Activated T-helper 2 cell treated with anti-CD3 and anti-CD28 coated beads, Interferon-gamma antibody, Interleukin-2, Interleukin-4, amounts not matched to agents 10 μg/mL and 5 μg/mL and 100 μg/mL, durations not matched to agents 14 hours and 24 hours and 36 hours (primary cell): ENCODE measurements at regions not wholly inside any gene's neighbourhood (a gene's known extent, or its start where the extent isn't known, plus 50 kb on each side); places are given as distances from the start of the nearest gene placed in this dataset.

Source experiments
- DNase-seq: peaks from one replicate; pipeline ENCODE4 v3.0.0; 2021; ENCODE audit warnings: low spot score
- H3K27ac Mint-ChIP-seq: one replicate; pipeline ENCODE4 v1.8.0; 2021; ENCODE audit warnings: mixed read lengths
- H3K27me3 Mint-ChIP-seq: one replicate; pipeline ENCODE4 v1.8.0; 2021; ENCODE audit warnings: low read depth, mixed read lengths
- H3K36me3 Mint-ChIP-seq: one replicate; pipeline ENCODE4 v1.8.0; 2021; ENCODE audit warnings: low read depth, mixed read lengths
- H3K4me1 Mint-ChIP-seq: one replicate; pipeline ENCODE4 v1.8.0; 2021; ENCODE audit warnings: low read depth, mixed read lengths
- H3K4me3 Mint-ChIP-seq: one replicate; pipeline ENCODE4 v1.8.0; 2021; ENCODE audit warnings: low read depth, mild to moderate bottlenecking, moderate library complexity, mixed read lengths
- H3K9me3 Mint-ChIP-seq: one replicate; pipeline ENCODE4 v1.8.0; 2021; ENCODE audit warnings: mixed read lengths
- intact Hi-C: fragments of 100-400 bp; cut with micrococcal nuclease; formaldehyde crosslinking; loops from one replicate; pipeline ENCODE4 v1.15.1; 2023

GRCh38 chr15:39273717-39274411, 307.0 kb upstream of the THBS1 start:
- no peak overlapping the region for H3K27ac Mint-ChIP-seq
- no peaks in the 10 kb centered on the region for H3K9me3 Mint-ChIP-seq

GRCh38 chr15:39275066-39275465, 305.8 kb upstream of the THBS1 start:
- DNase-seq, result no peak
- intact Hi-C loops, result no loop called here
- H3K27me3 Mint-ChIP-seq, result peaks cover 3% of the 10 kb centered on the region
- H3K36me3 Mint-ChIP-seq, result no peaks in the 10 kb centered on the region
- H3K27ac Mint-ChIP-seq, result no peak overlapping the region
- H3K4me1 Mint-ChIP-seq, result no peaks in the 10 kb centered on the region
- no peak overlapping the region for H3K4me3 Mint-ChIP-seq
- H3K9me3 Mint-ChIP-seq, result no peaks in the 10 kb centered on the region

More at GRCh38 chr15:39273717-39274411, 307.0 kb upstream of the THBS1 start:
- Mint-ChIP-seq H3K4me1 (no peaks in the 10 kb centered on the region), H3K4me3 (no peak overlapping the region), H3K36me3 (no peaks in the 10 kb centered on the region), H3K27me3 (peaks cover 5% of the 10 kb centered on the region)
- intact Hi-C loops, result no loop called here
- no peak for DNase-seq

GRCh38 chr15:39279311-39279710, 301.6 kb upstream of the THBS1 start:
- peaks cover 4% of the 10 kb centered on the region for H3K27me3 Mint-ChIP-seq

GRCh38 chr15:39281094-39281493, 299.8 kb upstream of the THBS1 start:
- H3K4me3 Mint-ChIP-seq, result no peak overlapping the region
- no peaks in the 10 kb centered on the region for H3K9me3 Mint-ChIP-seq
- no peaks in the 10 kb centered on the region for H3K36me3 Mint-ChIP-seq
- no peak overlapping the region for H3K27ac Mint-ChIP-seq
- DNase-seq, result no peak
- no peaks in the 10 kb centered on the region for H3K4me1 Mint-ChIP-seq
- H3K27me3 Mint-ChIP-seq, result peaks cover 13% of the 10 kb centered on the region
- intact Hi-C loops, result no loop called here

More at GRCh38 chr15:39279311-39279710, 301.6 kb upstream of the THBS1 start:
- intact Hi-C loops, result no loop called here
- H3K4me1 Mint-ChIP-seq, result no peaks in the 10 kb centered on the region
- no peak overlapping the region for H3K4me3 Mint-ChIP-seq
- no peak for DNase-seq
- no peaks in the 10 kb centered on the region for H3K36me3 Mint-ChIP-seq
- H3K27ac Mint-ChIP-seq, result no peak overlapping the region
- no peaks in the 10 kb centered on the region for H3K9me3 Mint-ChIP-seq

GRCh38 chr15:39282663-39283208, 298.1 kb upstream of the THBS1 start:
- DNase-seq, result no peak
- Mint-ChIP-seq H3K4me3 (no peak overlapping the region), H3K4me1 (no peaks in the 10 kb centered on the region), H3K36me3 (no peaks in the 10 kb centered on the region), H3K27me3 (peaks cover 22% of the 10 kb centered on the region), H3K27ac (no peak overlapping the region), H3K9me3 (no peaks in the 10 kb centered on the region)
- intact Hi-C loops, result no loop called here

- no peak for DNase-seq
- intact Hi-C loops, result no loop called here
- peaks cover 23% of the 10 kb centered on the region for H3K27me3 Mint-ChIP-seq
- H3K27ac Mint-ChIP-seq, result no peak overlapping the region
- no peak overlapping the region for H3K4me3 Mint-ChIP-seq
- no peaks in the 10 kb centered on the region for H3K9me3 Mint-ChIP-seq
- no peaks in the 10 kb centered on the region for H3K36me3 Mint-ChIP-seq
- no peaks in the 10 kb centered on the region for H3K4me1 Mint-ChIP-seq
Observed at GRCh38 chr15:39283531-39283930, 297.3 kb upstream of the THBS1 start.

- H3K9me3 Mint-ChIP-seq, result no peaks in the 10 kb centered on the region
- no peaks in the 10 kb centered on the region for H3K4me1 Mint-ChIP-seq
- no peak for DNase-seq
- no peak overlapping the region for H3K4me3 Mint-ChIP-seq
- intact Hi-C loops, result no loop called here
- peaks cover 23% of the 10 kb centered on the region for H3K27me3 Mint-ChIP-seq
- no peak overlapping the region for H3K27ac Mint-ChIP-seq
- no peaks in the 10 kb centered on the region for H3K36me3 Mint-ChIP-seq
Observed at GRCh38 chr15:39285071-39285470, 295.8 kb upstream of the THBS1 start.

- Mint-ChIP-seq H3K27ac (no peak overlapping the region), H3K27me3 (peaks cover 23% of the 10 kb centered on the region), H3K9me3 (no peaks in the 10 kb centered on the region), H3K36me3 (no peaks in the 10 kb centered on the region), H3K4me1 (no peaks in the 10 kb centered on the region), H3K4me3 (no peak overlapping the region)
- intact Hi-C loops, result no loop called here
- no peak for DNase-seq
Observed at GRCh38 chr15:39285663-39286062, 295.2 kb upstream of the THBS1 start.

- DNase-seq, result no peak
- intact Hi-C loops, result no loop called here
- Mint-ChIP-seq H3K27me3 (peaks cover 25% of the 10 kb centered on the region), H3K9me3 (no peaks in the 10 kb centered on the region), H3K4me1 (no peaks in the 10 kb centered on the region), H3K36me3 (no peaks in the 10 kb centered on the region), H3K4me3 (no peak overlapping the region), H3K27ac (no peak overlapping the region)
Observed at GRCh38 chr15:39286706-39287105, 294.2 kb upstream of the THBS1 start.

- H3K36me3 Mint-ChIP-seq, result no peaks in the 10 kb centered on the region
- H3K27me3 Mint-ChIP-seq, result peaks cover 25% of the 10 kb centered on the region
- intact Hi-C loops, result no loop called here
- no peak overlapping the region for H3K4me3 Mint-ChIP-seq
- H3K9me3 Mint-ChIP-seq, result peaks cover 2% of the 10 kb centered on the region
- no peak overlapping the region for H3K27ac Mint-ChIP-seq
- DNase-seq, result no peak
- H3K4me1 Mint-ChIP-seq, result no peaks in the 10 kb centered on the region
Observed at GRCh38 chr15:39287322-39288195, 293.3 kb upstream of the THBS1 start.

GRCh38 chr15:39290711-39291435, 290.0 kb upstream of the THBS1 start:
- H3K36me3 Mint-ChIP-seq, result no peaks in the 10 kb centered on the region
- peaks cover 17% of the 10 kb centered on the region for H3K27me3 Mint-ChIP-seq
- H3K4me3 Mint-ChIP-seq, result no peak overlapping the region
- H3K4me1 Mint-ChIP-seq, result no peaks in the 10 kb centered on the region
- DNase-seq, result no peak
- H3K9me3 Mint-ChIP-seq, result peaks cover 5% of the 10 kb centered on the region
- intact Hi-C loops, result no loop called here
- no peak overlapping the region for H3K27ac Mint-ChIP-seq

- intact Hi-C loops, result no loop called here
Observed at GRCh38 chr15:39291690-39292089, 289.2 kb upstream of the THBS1 start.

More at GRCh38 chr15:39291690-39292089, 289.2 kb upstream of the THBS1 start:
- H3K4me1 Mint-ChIP-seq, result no peaks in the 10 kb centered on the region
- no peak for DNase-seq
- no peak overlapping the region for H3K4me3 Mint-ChIP-seq
- peaks cover 5% of the 10 kb centered on the region for H3K9me3 Mint-ChIP-seq
- H3K36me3 Mint-ChIP-seq, result no peaks in the 10 kb centered on the region
- peaks cover 10% of the 10 kb centered on the region for H3K27me3 Mint-ChIP-seq
- no peak overlapping the region for H3K27ac Mint-ChIP-seq
